OCI-LY7 (cell line): ENCODE measurements at regions not wholly inside any gene's neighbourhood (a gene's known extent, or its start where the extent isn't known, plus 50 kb on each side); places are given as distances from the start of the nearest gene placed in this dataset.
"Not testable (repeated sequence)": the region's sequence is repeated elsewhere in the genome, so short reads cannot be mapped to it uniquely, and the experiment has no call there.

Experiments used
- BruUV-seq: library from RNA; stranded (reverse); fragments of 400-500 nt; replicated peaks from 2 replicates; lab custom pipeline; 2021; lab: Mats Ljungman, UMichigan
- CTCF ChIA-PET: fragments of 300-600 bp; sonication (Branson Sonifier 250); formaldehyde crosslinking; loops from one replicate; lab custom pipeline; 2022; ENCODE audit warnings: antibody characterized with exemption; ENCODE audit not compliant: unreplicated experiment; lab: Charles Lee
- POLR2A ChIA-PET: fragments of 300-600 bp; sonication (Branson Sonifier 250); formaldehyde crosslinking; loops from one replicate; lab custom pipeline; 2022; ENCODE audit warnings: antibody characterized with exemption; lab: Charles Lee
- DNase-seq: peaks from one replicate; pipeline ENCODE4 v3.0.0-alpha.2; 2015; ENCODE audit warnings: low spot score
- H2AFZ ChIP-seq: fragments of 200-600 bp; sonication (generic), shearing (Covaris generic); 2 replicates; pipeline ENCODE4 v1.6.1; 2014; ENCODE audit warnings: mild to moderate bottlenecking, antibody characterized with exemption, low read length, moderate library complexity
- H3K27ac ChIP-seq: fragments of 200-600 bp; sonication (generic); 2 replicates; pipeline ENCODE4 v1.5.1; 2014; ENCODE audit warnings: mixed run types, low read depth, mild to moderate bottlenecking, moderate library complexity, low read length, inconsistent platforms; ENCODE audit not compliant: poor library complexity, severe bottlenecking
- H3K36me3 ChIP-seq: fragments of 200-600 bp; sonication (generic); 2 replicates; pipeline ENCODE4 v1.6.1; 2014; ENCODE audit warnings: mild to moderate bottlenecking, antibody characterized with exemption, low read length, moderate library complexity, mixed read lengths; ENCODE audit not compliant: insufficient read depth
- H3K4me1 ChIP-seq: fragments of 200-600 bp; sonication (generic); 2 replicates; pipeline ENCODE4 v1.5.1; 2014; ENCODE audit warnings: mild to moderate bottlenecking, low read length; ENCODE audit not compliant: insufficient read depth, poor library complexity, severe bottlenecking
- H3K4me2 ChIP-seq: fragments of 200-600 bp; sonication (generic); 2 replicates; pipeline ENCODE4 v1.6.1; 2014; ENCODE audit warnings: mild to moderate bottlenecking, low read length
- H3K4me3 ChIP-seq: fragments of 200-600 bp; sonication (generic); 2 replicates; pipeline ENCODE4 v1.5.1; 2014; ENCODE audit warnings: mild to moderate bottlenecking, low read depth, low read length; ENCODE audit not compliant: poor library complexity, severe bottlenecking
- H3K79me2 ChIP-seq: fragments of 200-600 bp; sonication (generic); 2 replicates; pipeline ENCODE4 v1.6.1; 2016; ENCODE audit warnings: low read depth, mild to moderate bottlenecking, low read length, moderate library complexity, mixed read lengths; ENCODE audit not compliant: insufficient read depth
- H3K9me2 ChIP-seq: fragments of 200-600 bp; sonication (generic); 2 replicates; pipeline ENCODE4 v1.6.1; 2016; ENCODE audit warnings: mild to moderate bottlenecking, low read length, mixed read lengths; ENCODE audit not compliant: insufficient read depth
- H3K9me3 ChIP-seq: fragments of 200-600 bp; sonication (generic); 2 replicates; pipeline ENCODE4 v1.6.1; 2014; ENCODE audit warnings: mild to moderate bottlenecking, mixed run types, low read length, mixed read lengths
- H4K20me1 ChIP-seq: fragments of 200-600 bp; sonication (generic); 2 replicates; pipeline ENCODE4 v1.6.1; 2014; ENCODE audit warnings: mild to moderate bottlenecking, antibody characterized with exemption, low read length, moderate library complexity, mixed read lengths; ENCODE audit not compliant: insufficient read depth
- EZH2phosphoT487 ChIP-seq: fragments of 200-600 bp; sonication (generic); IDR thresholded peaks from 2 replicates; pipeline ENCODE4 v1.6.1; 2018; ENCODE audit warnings: low read depth, borderline replicate concordance, mild to moderate bottlenecking, mixed run types, antibody characterized with exemption, low read length, moderate library complexity, mixed read lengths
- intact Hi-C: fragments of 100-400 bp; cut with micrococcal nuclease; formaldehyde crosslinking; loops from one replicate; pipeline ENCODE4 v1.10.0; 2022; ENCODE audit not compliant: unreplicated experiment
- TF ChIP-seq, protein P1 (sequence below): fragments of 200-600 bp; sonication (generic); conservative IDR thresholded peaks from 2 replicates; pipeline ENCODE4 v1.5.1; 2014; ENCODE audit warnings: mild to moderate bottlenecking, antibody characterized with exemption, low read length, moderate library complexity, mixed read lengths

GRCh38 chr20:18876394-18876793 is 62.8 kb downstream of the SCP2D1 start:
- H3K9me3 ChIP-seq, H3K4me2 ChIP-seq, POLR2A ChIA-PET, intact Hi-C loops, H3K36me3 ChIP-seq, H3K27ac ChIP-seq, H2AFZ ChIP-seq, H3K9me2 ChIP-seq, H3K4me3 ChIP-seq, H3K4me1 ChIP-seq, BruUV-seq, DNase-seq, H4K20me1 ChIP-seq, H3K79me2 ChIP-seq, CTCF ChIA-PET: not testable (repeated sequence)

DNA sequence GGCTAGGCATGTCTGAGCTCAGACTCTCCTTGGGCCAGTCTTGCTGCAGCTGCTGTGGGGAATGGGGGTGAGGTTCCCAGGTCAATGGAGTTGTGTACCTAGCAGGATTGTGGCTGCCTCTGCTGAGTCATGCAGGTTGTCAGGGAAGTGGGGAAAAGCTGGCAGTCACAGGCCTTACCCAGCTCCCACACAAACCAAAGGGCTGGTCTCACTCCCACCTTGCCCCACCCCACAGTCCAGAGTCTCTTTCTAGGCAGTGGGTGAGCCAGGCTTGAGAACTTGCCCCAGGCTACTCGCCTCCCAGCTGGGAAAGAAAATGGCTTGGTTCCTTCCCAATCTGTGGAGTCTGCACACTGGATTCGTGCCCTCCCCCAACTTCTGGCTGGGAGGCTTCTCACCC is 65.7 kb downstream of the SCP2D1 start:
- BruUV-seq, result no TSS peak
- H3K27ac ChIP-seq, result no peak overlapping the region
- intact Hi-C loops, result no loop called here
- H3K9me2 ChIP-seq, result no peaks in the 10 kb centered on the region
- ChIA-PET POLR2A (no interaction called here), CTCF (no interaction called here)
- H3K4me1 ChIP-seq, result no peaks in the 10 kb centered on the region
- no peaks in the 10 kb centered on the region for H3K36me3 ChIP-seq
- no peak overlapping the region for H3K4me2 ChIP-seq
- no peak for TF ChIP-seq EZH2phosphoT487
- TF ChIP-seq, protein P1, sequence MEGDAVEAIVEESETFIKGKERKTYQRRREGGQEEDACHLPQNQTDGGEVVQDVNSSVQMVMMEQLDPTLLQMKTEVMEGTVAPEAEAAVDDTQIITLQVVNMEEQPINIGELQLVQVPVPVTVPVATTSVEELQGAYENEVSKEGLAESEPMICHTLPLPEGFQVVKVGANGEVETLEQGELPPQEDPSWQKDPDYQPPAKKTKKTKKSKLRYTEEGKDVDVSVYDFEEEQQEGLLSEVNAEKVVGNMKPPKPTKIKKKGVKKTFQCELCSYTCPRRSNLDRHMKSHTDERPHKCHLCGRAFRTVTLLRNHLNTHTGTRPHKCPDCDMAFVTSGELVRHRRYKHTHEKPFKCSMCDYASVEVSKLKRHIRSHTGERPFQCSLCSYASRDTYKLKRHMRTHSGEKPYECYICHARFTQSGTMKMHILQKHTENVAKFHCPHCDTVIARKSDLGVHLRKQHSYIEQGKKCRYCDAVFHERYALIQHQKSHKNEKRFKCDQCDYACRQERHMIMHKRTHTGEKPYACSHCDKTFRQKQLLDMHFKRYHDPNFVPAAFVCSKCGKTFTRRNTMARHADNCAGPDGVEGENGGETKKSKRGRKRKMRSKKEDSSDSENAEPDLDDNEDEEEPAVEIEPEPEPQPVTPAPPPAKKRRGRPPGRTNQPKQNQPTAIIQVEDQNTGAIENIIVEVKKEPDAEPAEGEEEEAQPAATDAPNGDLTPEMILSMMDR, result no peak
- no peak for DNase-seq
- H4K20me1 ChIP-seq, result no peaks in the 10 kb centered on the region
- no peaks in the 10 kb centered on the region for H3K79me2 ChIP-seq
- no peak overlapping the region for H2AFZ ChIP-seq
- no peaks in the 10 kb centered on the region for H3K9me3 ChIP-seq
- no peak overlapping the region for H3K4me3 ChIP-seq

DNA sequence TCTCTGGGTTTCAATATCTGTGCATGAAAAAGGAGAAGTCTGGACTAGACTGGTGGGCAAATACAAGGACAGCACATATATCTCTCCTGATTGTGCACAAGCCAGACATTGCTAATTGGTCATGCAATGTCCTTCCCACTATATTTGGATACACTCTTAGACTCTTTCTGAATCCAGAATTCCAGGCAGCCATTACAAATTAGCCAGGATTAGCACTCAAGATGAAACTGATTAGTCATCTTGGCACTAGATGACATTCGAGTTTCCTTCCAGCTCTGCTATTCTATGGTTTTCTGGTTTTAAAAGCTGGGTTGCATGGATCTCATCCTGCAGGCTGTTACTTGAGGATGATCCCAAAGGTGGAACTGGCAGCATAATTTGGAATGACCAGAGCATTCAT is 73.2 kb downstream of the SCP2D1 start:
- intact Hi-C loops, result no loop called here
- Histone ChIP-seq H3K9me2 (no peaks in the 10 kb centered on the region), H3K9me3 (no peaks in the 10 kb centered on the region), H2AFZ (no peak overlapping the region), H4K20me1 (no peaks in the 10 kb centered on the region), H3K4me2 (no peak overlapping the region), H3K4me3 (no peak overlapping the region), H3K4me1 (no peaks in the 10 kb centered on the region), H3K27ac (no peak overlapping the region), H3K79me2 (no peaks in the 10 kb centered on the region), H3K36me3 (no peaks in the 10 kb centered on the region)
- no TSS peak for BruUV-seq
- no peak for DNase-seq
- ChIA-PET POLR2A (no interaction called here), CTCF (no interaction called here)
- TF ChIP-seq, protein P1, result no peak
- TF ChIP-seq EZH2phosphoT487, result no peak
